Astrocyte of the cerebellum (primary cell): ENCODE measurements at regions not wholly inside any gene's neighbourhood (a gene's known extent, or its start where the extent isn't known, plus 50 kb on each side); places are given as distances from the start of the nearest gene placed in this dataset.

ENCODE experiments used
- DNase-seq: peaks from one replicate; pipeline ENCODE4 v3.0.0-alpha.2; 2011; ENCODE audit warnings: low read depth
- H3K4me3 ChIP-seq: 2 replicates; pipeline ENCODE4 v1.5.1; 2011; ENCODE audit warnings: mild to moderate bottlenecking, low read depth, low read length, moderate library complexity
- in situ Hi-C: cut with HindIII; loops from 2 replicates; pipeline ENCODE4 v1.10.0; 2017; ENCODE audit warnings: low sequenced_read_pairs
- TF ChIP-seq, protein P1 (sequence below): IDR thresholded peaks from 2 replicates; pipeline ENCODE4 v1.5.1; 2012; ENCODE audit warnings: low read length, low read depth, moderate library complexity, mild to moderate bottlenecking; ENCODE audit errors: missing control alignments

DNA sequence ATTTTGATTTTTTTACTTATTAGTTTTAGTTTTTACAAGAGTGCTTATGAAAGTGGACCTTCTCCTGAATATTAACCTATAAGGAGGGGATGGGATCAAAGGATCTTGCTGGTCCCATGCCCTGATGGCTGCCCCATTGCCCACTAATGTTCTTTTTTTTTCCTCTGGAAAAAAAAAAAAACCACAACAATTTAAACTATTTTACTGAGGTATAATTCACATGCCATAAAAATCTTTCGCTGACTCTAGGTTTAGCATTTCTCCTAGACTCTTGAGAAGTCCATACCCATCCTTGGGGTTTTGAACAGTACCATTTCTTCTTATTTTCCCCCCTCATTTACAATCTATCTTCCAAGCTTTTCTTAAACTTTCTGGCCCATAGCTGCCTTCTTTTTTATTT lies 481.8 kb downstream of the TFEC start:
- in situ Hi-C loops: no loop called here
- H3K4me3 ChIP-seq: no peak overlapping the region
- no peak for DNase-seq
- TF ChIP-seq, protein P1, sequence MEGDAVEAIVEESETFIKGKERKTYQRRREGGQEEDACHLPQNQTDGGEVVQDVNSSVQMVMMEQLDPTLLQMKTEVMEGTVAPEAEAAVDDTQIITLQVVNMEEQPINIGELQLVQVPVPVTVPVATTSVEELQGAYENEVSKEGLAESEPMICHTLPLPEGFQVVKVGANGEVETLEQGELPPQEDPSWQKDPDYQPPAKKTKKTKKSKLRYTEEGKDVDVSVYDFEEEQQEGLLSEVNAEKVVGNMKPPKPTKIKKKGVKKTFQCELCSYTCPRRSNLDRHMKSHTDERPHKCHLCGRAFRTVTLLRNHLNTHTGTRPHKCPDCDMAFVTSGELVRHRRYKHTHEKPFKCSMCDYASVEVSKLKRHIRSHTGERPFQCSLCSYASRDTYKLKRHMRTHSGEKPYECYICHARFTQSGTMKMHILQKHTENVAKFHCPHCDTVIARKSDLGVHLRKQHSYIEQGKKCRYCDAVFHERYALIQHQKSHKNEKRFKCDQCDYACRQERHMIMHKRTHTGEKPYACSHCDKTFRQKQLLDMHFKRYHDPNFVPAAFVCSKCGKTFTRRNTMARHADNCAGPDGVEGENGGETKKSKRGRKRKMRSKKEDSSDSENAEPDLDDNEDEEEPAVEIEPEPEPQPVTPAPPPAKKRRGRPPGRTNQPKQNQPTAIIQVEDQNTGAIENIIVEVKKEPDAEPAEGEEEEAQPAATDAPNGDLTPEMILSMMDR: no peak

DNA sequence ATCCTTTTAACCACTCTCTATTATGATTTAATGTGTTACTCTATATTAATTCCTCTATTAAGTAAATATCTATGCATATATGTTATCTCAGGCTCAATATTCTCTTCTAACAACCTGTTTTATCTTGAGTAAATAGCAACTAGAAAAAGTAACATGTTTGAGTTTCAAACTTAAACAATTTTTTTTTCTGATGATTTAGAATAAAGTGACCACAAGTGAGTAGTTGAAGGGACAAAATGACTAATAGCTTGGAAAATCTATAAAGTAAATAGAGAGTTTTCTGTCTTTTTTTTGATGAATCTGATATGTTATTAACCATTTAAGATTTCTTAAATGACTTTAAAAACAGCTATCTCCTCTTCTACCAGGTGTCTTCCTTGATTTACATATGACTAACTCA lies 483.8 kb downstream of the TFEC start:
- no peak for DNase-seq
- in situ Hi-C loops: no loop called here
- H3K4me3 ChIP-seq: no peak overlapping the region
- TF ChIP-seq, protein P1: no peak

- in situ Hi-C loops: no loop called here
- TF ChIP-seq, protein P1: no peak
- no peak overlapping the region for H3K4me3 ChIP-seq
- no peak for DNase-seq
Measured at GRCh38 chr7:115533785-115534184, 496.8 kb downstream of the TFEC start.

GRCh38 chr7:115526278-115526677 lies 504.3 kb downstream of the TFEC start:
- in situ Hi-C loops: no loop called here
- no peak overlapping the region for H3K4me3 ChIP-seq
- DNase-seq: no peak
- TF ChIP-seq, protein P1: no peak

DNA sequence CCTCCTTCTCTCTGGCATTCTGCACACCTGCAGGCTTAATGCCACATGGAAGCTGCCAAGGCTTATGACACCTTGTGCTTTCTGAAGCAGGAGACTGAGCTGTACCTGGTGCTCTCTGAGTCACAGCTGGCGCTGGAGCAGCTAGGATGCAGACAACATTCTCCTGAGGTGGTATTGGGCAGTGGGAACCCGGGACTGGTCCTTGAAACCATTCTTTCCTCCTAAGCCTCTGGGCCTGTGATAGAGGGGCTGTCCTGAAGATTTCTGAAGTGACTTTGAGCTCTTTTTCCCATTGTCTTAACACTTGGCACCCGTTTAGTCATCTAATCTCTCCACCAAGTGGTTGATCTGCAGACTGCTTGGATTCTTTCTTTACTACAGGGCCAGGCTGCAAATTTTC lies 508.4 kb downstream of the TFEC start:
- TF ChIP-seq, protein P1: no peak
- H3K4me3 ChIP-seq: no peak overlapping the region
- in situ Hi-C loops: no loop called here
- DNase-seq: no peak

DNA sequence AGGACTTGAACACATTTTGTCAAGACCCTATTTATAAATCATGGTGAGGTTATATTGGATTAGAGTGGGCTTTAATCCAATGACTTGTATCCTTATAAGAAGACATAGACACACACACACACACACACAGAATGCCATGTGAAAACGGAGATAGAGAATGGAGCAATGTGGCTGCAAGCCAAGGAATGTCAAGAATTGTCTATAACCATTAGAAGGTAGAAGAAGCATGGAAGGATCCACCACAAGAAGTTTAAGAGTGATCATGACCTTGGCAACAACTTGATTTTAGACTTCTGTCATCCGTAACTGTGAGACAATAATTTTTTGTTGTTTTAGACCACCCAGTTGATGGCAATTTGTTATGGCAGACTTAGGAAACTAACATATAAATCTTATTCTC lies 514.2 kb downstream of the TFEC start:
- TF ChIP-seq, protein P1: no peak
- no peak overlapping the region for H3K4me3 ChIP-seq
- DNase-seq: no peak
- in situ Hi-C loops: no loop called here

DNA sequence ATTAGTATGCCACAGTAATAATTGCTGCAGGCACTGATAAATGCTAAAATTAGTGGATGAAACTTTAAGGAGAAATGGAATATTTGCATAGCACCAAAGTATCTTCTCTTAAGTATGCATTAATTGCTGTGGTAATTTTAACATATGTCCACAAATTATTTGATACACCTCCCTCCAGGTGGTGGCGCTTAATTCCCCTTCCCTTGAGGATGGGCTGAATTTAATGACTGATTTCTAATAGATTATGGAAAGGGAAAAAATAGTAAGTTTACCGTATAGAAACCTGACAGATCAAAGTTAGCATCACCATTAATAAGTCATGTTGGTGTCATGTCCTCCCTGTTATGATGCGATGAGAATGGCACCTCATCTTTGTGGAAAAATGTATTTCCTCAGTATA lies 519.2 kb downstream of the TFEC start:
- no peak overlapping the region for H3K4me3 ChIP-seq
- DNase-seq: no peak
- in situ Hi-C loops: no loop called here
- TF ChIP-seq, protein P1: no peak
